DMS114 treated with DMSO at 0.1 percent for 48 hours (cell line): ENCODE measurements at regions not wholly inside any gene's neighbourhood (a gene's known extent, or its start where the extent isn't known, plus 50 kb on each side); places are given as distances from the start of the nearest gene placed in this dataset.

Experiments used
- DNase-seq: peaks from one replicate; lab custom pipeline; 2025; ENCODE audit not compliant: unreplicated experiment; lab: John Stamatoyannopoulos, UW

DNA sequence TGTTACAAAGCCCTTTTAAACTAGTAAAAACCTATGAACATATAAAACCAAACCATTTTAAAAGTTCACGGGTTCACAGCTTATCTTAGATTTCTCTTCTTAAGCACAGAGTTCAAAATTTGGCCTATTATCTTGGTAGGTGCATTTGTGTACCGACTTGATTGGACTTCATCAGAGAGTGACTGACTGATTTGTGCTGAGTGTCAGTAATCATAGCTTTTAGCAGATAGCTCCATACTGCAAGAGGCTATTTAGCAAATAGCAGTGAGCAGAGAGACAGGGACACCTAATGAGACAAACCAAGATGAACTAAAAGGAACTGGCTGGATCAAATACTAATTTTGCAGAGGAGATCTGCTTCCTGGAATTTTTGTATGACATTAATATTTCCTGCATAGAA, 274.5 kb downstream of the PRR16 start:
- no peak for DNase-seq

DNA sequence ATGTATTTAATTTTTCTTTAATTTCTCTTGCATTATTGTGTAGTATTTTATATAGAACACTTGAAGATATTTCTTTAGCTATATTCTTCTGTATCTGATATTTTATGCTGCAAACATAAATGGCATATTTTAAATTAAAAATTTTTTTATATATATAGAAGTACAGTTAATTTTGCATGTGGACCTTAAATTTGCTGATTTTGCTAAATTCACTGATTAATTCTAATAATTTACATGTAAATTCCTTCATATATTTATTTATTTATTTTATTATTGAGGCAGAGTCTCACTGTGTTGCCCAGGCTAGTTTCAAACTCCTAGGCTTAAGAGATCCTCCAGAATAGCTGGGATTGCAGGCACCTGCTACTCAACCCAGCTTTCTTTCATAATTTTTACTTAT, 276.9 kb downstream of the PRR16 start:
- DNase-seq = no peak

GRCh38 chr5:120748474-120748873, 284.4 kb downstream of the PRR16 start:
- no peak for DNase-seq

- no peak for DNase-seq
Measured at GRCh38 chr5:120749737-120750136, 285.6 kb downstream of the PRR16 start.

DNA sequence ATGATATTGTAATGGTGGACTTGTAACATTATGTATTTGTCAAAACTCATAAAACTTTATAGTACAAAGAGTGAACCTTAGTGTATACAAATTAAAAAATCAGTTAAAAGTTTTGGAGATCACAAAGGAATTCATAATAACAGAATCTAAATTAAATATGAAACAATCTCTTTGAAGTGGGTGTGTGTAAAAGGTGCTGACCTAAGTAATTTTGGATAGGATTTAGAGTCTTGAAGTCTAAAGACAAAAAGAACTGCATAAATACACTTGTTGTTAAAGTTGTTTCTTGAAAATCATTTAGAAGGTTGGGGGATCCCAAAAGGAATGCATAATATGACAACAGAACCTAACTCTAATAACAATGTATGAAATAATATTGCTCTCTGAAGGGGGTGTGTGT, 295.5 kb downstream of the PRR16 start:
- DNase-seq = no peak

- DNase-seq = no peak
Measured at GRCh38 chr5:120761986-120762385, 297.9 kb downstream of the PRR16 start.

GRCh38 chr5:120765189-120765588, 301.1 kb downstream of the PRR16 start:
- no peak for DNase-seq

GRCh38 chr5:120767178-120767820, 303.2 kb downstream of the PRR16 start:
- no peak for DNase-seq

- DNase-seq = no peak
Measured at GRCh38 chr5:120769312-120769872, 305.3 kb downstream of the PRR16 start.

DNA sequence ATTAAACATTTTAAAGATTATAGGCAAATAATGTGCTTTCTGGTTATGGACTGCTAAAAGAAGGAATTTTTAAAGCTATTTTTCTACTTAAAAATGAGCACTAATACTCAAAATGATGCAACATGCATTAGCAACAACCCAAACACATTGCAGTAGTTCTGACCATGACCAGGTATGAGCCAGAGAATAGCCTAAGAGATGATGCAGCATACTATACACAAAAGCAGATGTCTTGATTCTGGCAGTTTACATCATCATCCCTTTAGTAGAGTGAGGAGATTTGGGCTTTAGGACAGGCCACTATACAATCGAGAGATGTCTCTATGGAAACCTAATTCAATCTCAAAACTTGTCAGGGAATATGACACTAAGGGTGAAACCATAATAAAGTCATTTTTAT, 307.1 kb downstream of the PRR16 start:
- no peak for DNase-seq

- no peak for DNase-seq
Measured at GRCh38 chr5:120778491-120779484, 314.7 kb downstream of the PRR16 start.

DNA sequence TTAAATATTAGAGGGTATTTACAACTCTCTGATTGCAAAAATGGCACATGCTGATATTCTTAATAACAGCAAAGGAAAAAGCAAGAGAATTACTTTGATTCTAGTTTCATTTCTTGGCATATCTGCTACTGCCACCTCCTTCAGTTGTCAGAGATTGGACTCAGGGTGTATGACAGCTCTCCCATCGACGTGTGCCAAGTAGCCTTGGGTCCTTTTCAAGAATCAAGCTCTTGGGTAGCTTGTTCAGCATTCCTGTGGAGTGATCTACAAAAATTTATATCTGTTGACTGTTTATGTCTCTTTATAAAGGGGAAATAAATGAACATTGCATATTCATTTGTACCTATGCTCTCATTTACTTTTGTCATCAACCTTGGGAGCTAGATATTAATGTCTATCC, 315.6 kb downstream of the PRR16 start:
- DNase-seq = no peak

DNA sequence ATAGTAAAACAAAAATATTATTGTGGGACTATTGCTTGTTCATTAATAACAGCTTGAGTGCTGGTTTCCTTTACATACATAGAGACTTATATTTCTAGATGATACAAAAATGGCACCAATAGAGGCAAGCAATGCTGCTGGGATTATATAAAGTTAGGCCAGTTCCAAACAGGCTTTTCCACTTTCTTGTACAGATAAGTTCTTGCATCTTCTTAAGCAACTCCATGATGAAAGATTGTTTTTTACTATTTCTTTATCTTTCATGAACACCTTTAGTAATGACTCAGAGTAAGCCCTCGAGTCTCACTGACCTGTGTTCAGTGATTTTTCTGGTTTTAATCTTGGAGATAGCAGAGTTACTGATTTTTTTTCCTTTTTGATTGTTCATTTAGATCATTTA, 324.4 kb downstream of the PRR16 start:
- DNase-seq = no peak

GRCh38 chr5:120789918-120790317, 325.8 kb downstream of the PRR16 start:
- DNase-seq = no peak

DNA sequence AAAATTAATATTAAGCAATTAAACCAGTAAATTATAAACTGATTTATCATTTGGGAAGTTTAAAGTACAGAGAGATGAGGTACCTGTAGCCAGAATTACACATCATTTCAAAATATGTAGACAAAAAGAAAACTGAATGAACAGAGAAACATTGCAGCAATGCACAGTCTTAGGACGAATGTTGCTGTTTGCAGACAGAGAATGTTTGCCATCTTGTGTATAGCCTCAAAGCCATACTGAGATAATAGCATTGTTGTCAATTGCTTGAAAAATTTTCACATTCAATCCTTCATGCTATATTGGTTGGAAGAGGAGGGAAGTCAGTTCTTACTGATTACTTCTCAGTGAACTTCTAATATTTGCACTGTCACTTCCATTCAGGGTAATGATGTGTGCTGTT, 326.2 kb downstream of the PRR16 start:
- no peak for DNase-seq

DNA sequence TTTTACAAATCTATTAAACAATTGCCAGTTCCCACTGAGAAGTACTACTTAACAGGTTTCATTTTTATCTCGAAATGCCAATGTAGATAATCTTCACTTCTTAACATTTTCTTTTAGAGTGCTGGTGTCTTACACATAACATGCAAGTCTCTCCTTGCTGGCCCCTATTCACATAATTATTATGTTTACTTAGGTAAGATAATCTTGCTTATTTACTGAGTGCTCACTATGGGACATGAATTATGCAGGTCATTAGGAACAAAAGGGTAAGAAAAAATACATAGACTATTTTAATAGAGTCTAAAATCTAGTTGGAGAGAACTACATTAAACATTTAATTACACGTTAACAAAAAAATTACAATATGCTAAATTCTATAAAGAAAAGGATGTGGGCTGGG, 328.4 kb downstream of the PRR16 start:
- no peak for DNase-seq

DNA sequence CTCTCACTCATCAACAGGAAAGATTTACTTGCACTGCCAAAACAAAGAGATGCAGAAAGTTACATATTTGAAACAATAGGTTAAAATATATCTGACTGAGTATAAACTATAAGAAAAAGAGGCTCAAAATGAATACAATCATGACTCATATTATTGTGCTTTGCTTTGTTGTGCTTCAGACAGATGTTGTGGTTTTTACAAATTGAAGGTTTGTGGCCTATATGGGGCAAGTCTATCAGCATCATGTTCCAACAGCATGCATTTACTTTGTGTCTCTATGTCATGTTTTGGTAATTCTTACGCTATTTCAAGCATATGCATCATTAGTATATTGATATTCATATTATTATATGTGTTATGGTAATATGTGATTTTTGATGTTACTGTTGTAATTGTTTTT, 330.0 kb downstream of the PRR16 start:
- no peak for DNase-seq

DNA sequence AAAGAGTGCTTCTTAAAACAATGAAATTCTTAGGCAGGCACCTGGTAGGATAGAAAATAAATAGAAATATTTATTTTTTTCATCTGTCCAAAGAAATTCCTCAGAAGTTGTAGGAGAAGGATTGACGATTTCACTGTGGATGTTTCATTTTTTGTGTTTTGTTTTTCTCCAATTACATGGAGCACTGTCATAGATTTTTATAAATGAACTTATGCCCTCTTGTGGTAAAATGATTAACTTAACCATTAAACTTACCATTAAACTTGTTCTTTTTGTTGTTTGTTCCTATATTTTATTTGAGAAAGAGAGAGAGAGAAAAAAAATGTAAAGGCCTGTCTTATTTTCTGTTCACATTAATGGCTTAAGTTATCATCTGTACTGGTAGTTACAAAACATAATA, 339.2 kb downstream of the PRR16 start:
- no peak for DNase-seq

DNA sequence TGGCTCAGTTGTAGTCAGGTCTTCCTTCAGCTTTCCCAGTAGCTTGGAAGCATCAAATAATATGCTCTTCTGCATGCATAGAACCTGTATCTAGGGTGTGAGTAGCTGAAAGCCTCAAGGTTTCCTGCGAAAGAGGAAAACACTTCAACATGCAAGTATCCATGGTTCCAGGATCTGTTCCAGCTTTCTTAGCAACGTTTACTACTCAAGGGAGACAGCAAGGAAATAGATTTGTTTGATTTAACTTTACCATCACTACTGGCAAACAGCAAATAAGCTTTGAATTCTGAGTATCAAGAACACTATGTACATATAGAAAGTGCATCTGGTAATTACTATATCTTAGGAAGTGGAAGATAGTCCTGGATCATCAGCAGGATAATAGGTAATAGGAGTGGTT, 341.0 kb downstream of the PRR16 start:
- no peak for DNase-seq

DNA sequence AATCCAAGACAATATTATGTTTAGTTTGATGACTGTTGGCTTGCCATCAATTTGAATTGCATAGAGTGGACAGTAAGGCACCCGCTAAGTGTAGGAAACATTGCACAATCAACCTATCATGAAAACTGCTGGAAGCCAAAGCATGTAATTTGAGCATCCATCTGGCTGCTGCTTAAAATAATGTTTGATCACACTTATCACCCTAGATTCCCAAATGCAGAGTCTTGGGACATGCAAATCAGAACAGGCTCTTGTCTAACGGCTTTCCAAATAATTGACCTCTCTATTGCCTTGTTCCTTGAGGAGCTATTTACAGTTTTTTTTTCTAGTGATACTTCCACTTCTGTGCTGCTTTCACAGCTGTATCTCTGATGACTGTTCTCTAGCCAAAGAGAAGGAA, 342.1 kb downstream of the PRR16 start:
- DNase-seq = no peak

DNA sequence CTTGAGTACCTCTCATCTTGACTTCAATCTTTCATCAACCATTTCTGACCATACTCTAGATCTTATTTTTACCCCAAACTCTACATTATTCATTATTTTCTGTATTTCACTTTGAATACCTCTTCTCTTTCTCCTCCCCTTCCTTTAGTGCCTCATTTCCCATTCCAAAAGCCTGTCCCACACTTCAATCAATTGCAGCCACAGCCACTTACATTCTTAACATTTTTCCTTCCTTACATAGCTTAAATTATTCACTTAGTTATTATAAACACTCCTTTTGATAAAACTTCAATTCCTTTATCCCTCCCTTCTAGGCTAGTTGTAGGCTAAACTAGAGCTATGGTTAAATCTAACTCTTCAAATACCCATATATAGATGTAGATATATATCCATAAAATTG, 344.0 kb downstream of the PRR16 start:
- no peak for DNase-seq

DNA sequence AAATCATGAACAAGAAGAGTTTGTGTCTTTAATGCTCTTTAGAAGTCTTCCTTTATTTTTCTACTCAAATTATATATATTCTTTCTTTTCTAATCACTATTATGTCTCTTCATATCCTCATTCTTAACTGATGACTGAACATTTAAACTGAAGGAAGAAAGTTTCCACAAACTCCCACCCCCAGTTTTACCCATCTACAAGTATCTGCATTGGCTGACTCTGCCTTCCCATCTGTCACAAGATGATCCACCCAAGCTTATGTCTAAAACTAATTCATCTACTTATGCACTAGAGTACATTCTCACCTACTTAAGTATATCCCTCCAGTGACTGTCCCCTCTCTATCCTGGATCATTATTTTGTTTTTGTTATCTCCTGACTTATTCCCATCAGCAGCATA, 344.5 kb downstream of the PRR16 start:
- no peak for DNase-seq
